D721Med (cell line): ENCODE measurements at regions not wholly inside any gene's neighbourhood (a gene's known extent, or its start where the extent isn't known, plus 50 kb on each side); places are given as distances from the start of the nearest gene placed in this dataset.

Experiments
- DNase-seq: peaks from one replicate; pipeline ENCODE4 v3.0.0; 2011; ENCODE audit warnings: low spot score; ENCODE audit not compliant: insufficient read length
- FAIRE-seq: peaks from 2 replicates; lab custom pipeline; 2011; peaks lifted over from hg19 to GRCh38; lab: Jason Lieb, UNC
- CTCF ChIP-seq: IDR thresholded peaks from 2 replicates; pipeline ENCODE4 v1.5.1; 2012; ENCODE audit warnings: mild to moderate bottlenecking, control low read depth; ENCODE audit not compliant: insufficient read depth; ENCODE audit errors: missing control alignments

GRCh38 chr2:176818617-176819016 is 394.0 kb upstream of the HNRNPA3 start:
- no peak for TF ChIP-seq CTCF
- FAIRE-seq: no peak
- DNase-seq: no peak

- FAIRE-seq (no peak), DNase-seq (no peak)
- no peak for TF ChIP-seq CTCF
These were observed 393.3 kb upstream of the HNRNPA3 start for GRCh38 chr2:176819306-176819705.

- DNase-seq (no peak), FAIRE-seq (no peak)
- no peak for TF ChIP-seq CTCF
These were observed 392.1 kb upstream of the HNRNPA3 start for GRCh38 chr2:176820371-176820932.

GRCh38 chr2:176821350-176821749 is 391.2 kb upstream of the HNRNPA3 start:
- DNase-seq (no peak), FAIRE-seq (no peak)
- TF ChIP-seq CTCF: no peak

GRCh38 chr2:176822060-176822459 is 390.5 kb upstream of the HNRNPA3 start:
- no peak for DNase-seq
- TF ChIP-seq CTCF: no peak
- FAIRE-seq: no peak

- FAIRE-seq: no peak
- TF ChIP-seq CTCF: no peak
These were observed 386.2 kb upstream of the HNRNPA3 start for GRCh38 chr2:176826356-176826755.

GRCh38 chr2:176826984-176827668 is 385.5 kb upstream of the HNRNPA3 start:
- no peak for DNase-seq
- FAIRE-seq: no peak
- no peak for TF ChIP-seq CTCF

More at GRCh38 chr2:176826356-176826755, 386.2 kb upstream of the HNRNPA3 start:
- DNase-seq: no peak
